ENCODE measurements at regions not wholly inside any gene's neighbourhood (a gene's known extent, or its start where the extent isn't known, plus 50 kb on each side); places are given as distances from the start of the nearest gene placed in this dataset.

DNA sequence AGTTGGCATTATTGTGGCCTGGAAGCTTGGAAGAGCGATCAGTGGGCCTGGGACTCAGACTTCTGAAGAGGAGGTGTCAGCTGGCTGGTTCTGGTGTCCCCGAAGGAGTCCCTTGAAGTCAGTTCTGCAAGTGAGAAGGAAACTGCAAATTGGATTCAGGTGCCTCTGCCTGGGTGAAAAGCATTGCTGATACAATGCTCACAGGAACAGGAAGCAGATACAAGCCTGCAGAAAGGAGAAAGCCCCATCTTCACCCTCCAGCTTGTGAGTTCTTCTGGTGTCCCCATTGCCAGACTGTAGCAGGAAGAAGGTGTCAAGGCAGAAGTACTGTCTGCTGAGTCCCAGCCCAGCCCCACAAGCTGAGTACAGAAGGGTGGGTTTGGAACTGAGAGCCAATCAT lies 271.3 kb downstream of the PLOD2 start:
- TF ChIP-seq CTCF (IDR thresholded peaks at IDR 0.05; ENCODE audit: unreplicated experiment) = no peak
- intact Hi-C loops (cut with micrococcal nuclease; ENCODE audit: unreplicated experiment) = no loop called here
- no peak for DNase-seq
- H3K4me1 Mint-ChIP-seq (ENCODE audit: low read depth, unreplicated experiment) = no peaks in the 10 kb centered on the region
- CTCF ChIA-PET = no interaction called here
- BruUV-seq (replicated peaks) = no TSS peak
- H3K36me3 Mint-ChIP-seq (ENCODE audit: insufficient read depth, unreplicated experiment) = no peaks in the 10 kb centered on the region
- H3K27ac Mint-ChIP-seq (ENCODE audit: unreplicated experiment) = no peak overlapping the region
- H3K4me3 Mint-ChIP-seq (ENCODE audit: low read depth, unreplicated experiment) = no peak overlapping the region
- H3K27me3 Mint-ChIP-seq (ENCODE audit: unreplicated experiment) = no peaks in the 10 kb centered on the region
- H3K9me3 Mint-ChIP-seq (ENCODE audit: low read depth, unreplicated experiment) = no peaks in the 10 kb centered on the region

GRCh38 chr3:145892869-145893268 lies 268.1 kb downstream of the PLOD2 start:
- Mint-ChIP-seq H3K36me3 (ENCODE audit: insufficient read depth, unreplicated experiment) (no peaks in the 10 kb centered on the region), H3K4me3 (ENCODE audit: low read depth, unreplicated experiment) (no peak overlapping the region), H3K9me3 (ENCODE audit: low read depth, unreplicated experiment) (no peaks in the 10 kb centered on the region), H3K27ac (ENCODE audit: unreplicated experiment) (no peak overlapping the region), H3K4me1 (ENCODE audit: low read depth, unreplicated experiment) (no peaks in the 10 kb centered on the region), H3K27me3 (ENCODE audit: unreplicated experiment) (no peaks in the 10 kb centered on the region)
- no peak for DNase-seq
- intact Hi-C loops (cut with micrococcal nuclease; ENCODE audit: unreplicated experiment) = no loop called here
- no TSS peak for BruUV-seq (replicated peaks)
- TF ChIP-seq CTCF (IDR thresholded peaks at IDR 0.05; ENCODE audit: unreplicated experiment) = no peak
- CTCF ChIA-PET = no interaction called here

DNA sequence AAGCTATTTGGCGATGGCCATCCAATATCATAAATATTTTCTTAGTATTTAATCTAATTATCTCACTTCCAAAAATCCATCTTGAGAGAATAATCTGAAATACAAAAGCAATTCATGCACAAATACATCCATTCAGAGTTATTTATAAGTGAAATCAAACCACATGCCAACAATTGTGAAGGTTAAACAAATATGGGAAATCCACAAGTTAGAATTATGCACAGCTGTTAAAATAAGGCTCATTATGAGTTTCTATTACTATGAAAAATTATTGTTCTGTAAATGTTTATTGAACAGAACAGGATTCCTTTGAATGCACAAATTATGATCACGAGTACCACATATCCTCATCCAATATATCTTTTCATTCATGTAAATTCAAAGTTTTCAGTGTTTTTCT lies 267.7 kb downstream of the PLOD2 start:
- H3K9me3 Mint-ChIP-seq (ENCODE audit: low read depth, unreplicated experiment) = no peaks in the 10 kb centered on the region

DNA sequence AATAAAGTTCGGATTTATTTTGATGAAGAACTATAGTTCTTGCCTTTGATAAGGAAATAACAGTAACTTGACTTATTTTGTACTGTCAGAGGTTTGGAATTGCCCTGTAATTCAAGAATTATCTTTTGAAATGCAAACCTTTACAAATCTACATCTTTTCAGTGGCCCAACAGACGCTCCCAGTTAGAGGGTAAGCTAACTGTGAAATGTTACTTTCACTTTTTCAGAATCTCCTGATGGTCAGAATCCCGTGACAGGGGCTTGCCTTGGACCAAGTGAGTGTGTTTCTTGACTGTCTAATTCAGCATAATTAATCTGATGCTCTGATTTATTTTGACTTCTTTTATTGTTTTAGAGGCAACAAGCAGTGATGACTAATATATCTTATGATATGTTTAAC lies 262.5 kb downstream of the PLOD2 start:
- Mint-ChIP-seq H3K27me3 (ENCODE audit: unreplicated experiment) (no peaks in the 10 kb centered on the region), H3K4me3 (ENCODE audit: low read depth, unreplicated experiment) (no peak overlapping the region), H3K27ac (ENCODE audit: unreplicated experiment) (no peak overlapping the region), H3K4me1 (ENCODE audit: low read depth, unreplicated experiment) (no peaks in the 10 kb centered on the region), H3K36me3 (ENCODE audit: insufficient read depth, unreplicated experiment) (no peaks in the 10 kb centered on the region), H3K9me3 (ENCODE audit: low read depth, unreplicated experiment) (no peaks in the 10 kb centered on the region)
- CTCF ChIA-PET = no interaction called here
- TF ChIP-seq CTCF (IDR thresholded peaks at IDR 0.05; ENCODE audit: unreplicated experiment) = no peak
- BruUV-seq (replicated peaks) = no TSS peak
- intact Hi-C loops (cut with micrococcal nuclease; ENCODE audit: unreplicated experiment) = no loop called here
- no peak for DNase-seq

More for the DNA sequence above, 267.7 kb downstream of the PLOD2 start:
- Mint-ChIP-seq H3K27ac (ENCODE audit: unreplicated experiment) (no peak overlapping the region), H3K4me1 (ENCODE audit: low read depth, unreplicated experiment) (no peaks in the 10 kb centered on the region), H3K27me3 (ENCODE audit: unreplicated experiment) (no peaks in the 10 kb centered on the region), H3K36me3 (ENCODE audit: insufficient read depth, unreplicated experiment) (no peaks in the 10 kb centered on the region), H3K4me3 (ENCODE audit: low read depth, unreplicated experiment) (no peak overlapping the region)
- no TSS peak for BruUV-seq (replicated peaks)
- no peak for TF ChIP-seq CTCF (IDR thresholded peaks at IDR 0.05; ENCODE audit: unreplicated experiment)
- no peak for DNase-seq
- CTCF ChIA-PET = no interaction called here
- intact Hi-C loops (cut with micrococcal nuclease; ENCODE audit: unreplicated experiment) = no loop called here

GRCh38 chr3:145899241-145899640 lies 261.7 kb downstream of the PLOD2 start:
- TF ChIP-seq CTCF (IDR thresholded peaks at IDR 0.05; ENCODE audit: unreplicated experiment) = no peak
- no peak for DNase-seq
- Mint-ChIP-seq H3K36me3 (ENCODE audit: insufficient read depth, unreplicated experiment) (no peaks in the 10 kb centered on the region), H3K27ac (ENCODE audit: unreplicated experiment) (no peak overlapping the region), H3K4me1 (ENCODE audit: low read depth, unreplicated experiment) (no peaks in the 10 kb centered on the region), H3K4me3 (ENCODE audit: low read depth, unreplicated experiment) (no peak overlapping the region), H3K27me3 (ENCODE audit: unreplicated experiment) (no peaks in the 10 kb centered on the region), H3K9me3 (ENCODE audit: low read depth, unreplicated experiment) (no peaks in the 10 kb centered on the region)
- intact Hi-C loops (cut with micrococcal nuclease; ENCODE audit: unreplicated experiment) = no loop called here
- BruUV-seq (replicated peaks) = no TSS peak
- CTCF ChIA-PET = no interaction called here

All from Calu3 (cell line).